WERI-Rb-1 (cell line): ENCODE measurements at regions not wholly inside any gene's neighbourhood (a gene's known extent, or its start where the extent isn't known, plus 50 kb on each side); places are given as distances from the start of the nearest gene placed in this dataset.
"Not testable (repeated sequence)": the region's sequence is repeated elsewhere in the genome, so short reads cannot be mapped to it uniquely, and the experiment has no call there.

Source experiments
- DNase-seq: peaks from one replicate; pipeline ENCODE4 v3.0.0-alpha.2; 2020
- H3K27ac ChIP-seq: fragments of 250-450 bp; sonication (Bioruptor Pico); 2 replicates; pipeline ENCODE4 v1.5.1; 2020; ENCODE audit warnings: mild to moderate bottlenecking, moderate library complexity
- H3K27me3 ChIP-seq: fragments of 250-450 bp; sonication (Bioruptor Pico); 2 replicates; pipeline ENCODE4 v1.5.1; 2021; ENCODE audit warnings: mild to moderate bottlenecking, low read depth, moderate library complexity; ENCODE audit not compliant: insufficient read depth, severe bottlenecking
- H3K36me3 ChIP-seq: fragments of 250-450 bp; sonication (Bioruptor Pico); 2 replicates; pipeline ENCODE4 v1.5.1; 2020; ENCODE audit warnings: mild to moderate bottlenecking, moderate library complexity
- H3K4me3 ChIP-seq: 2 replicates; pipeline ENCODE4 v1.5.1; 2011; ENCODE audit warnings: low read depth, mild to moderate bottlenecking, control low read depth, low read length
- H3K9me3 ChIP-seq: fragments of 250-450 bp; sonication (Bioruptor Pico); 2 replicates; pipeline ENCODE4 v1.5.1; 2021; ENCODE audit warnings: mild to moderate bottlenecking, moderate library complexity; ENCODE audit not compliant: severe bottlenecking
- CTCF ChIP-seq: IDR thresholded peaks from 2 replicates; pipeline ENCODE4 v1.5.1; 2011; ENCODE audit warnings: low read depth, mild to moderate bottlenecking, control low read depth, inconsistent platforms, low read length

- Histone ChIP-seq H3K9me3 (no peaks in the 10 kb centered on the region), H3K4me3 (no peak overlapping the region), H3K36me3 (no peaks in the 10 kb centered on the region), H3K27me3 (peaks cover 2% of the 10 kb centered on the region), H3K27ac (no peak overlapping the region)
- TF ChIP-seq CTCF: no peak
- DNase-seq: no peak
Observed at GRCh38 chr10:8663131-8663530, 608.6 kb downstream of the GATA3 start.

GRCh38 chr10:8665322-8665721 lies 610.8 kb downstream of the GATA3 start:
- H3K36me3 ChIP-seq: no peaks in the 10 kb centered on the region
- peaks cover 2% of the 10 kb centered on the region for H3K27me3 ChIP-seq
- H3K9me3 ChIP-seq: no peaks in the 10 kb centered on the region
- no peak overlapping the region for H3K27ac ChIP-seq
- TF ChIP-seq CTCF: no peak
- H3K4me3 ChIP-seq: no peak overlapping the region
- no peak for DNase-seq

- DNase-seq: no peak
- Histone ChIP-seq H3K27ac (no peak overlapping the region), H3K4me3 (no peak overlapping the region), H3K36me3 (no peaks in the 10 kb centered on the region), H3K9me3 (no peaks in the 10 kb centered on the region), H3K27me3 (no peaks in the 10 kb centered on the region)
- TF ChIP-seq CTCF: no peak
Observed at GRCh38 chr10:8670461-8670860, 616.0 kb downstream of the GATA3 start.

GRCh38 chr10:8674230-8674629 lies 619.7 kb downstream of the GATA3 start:
- Histone ChIP-seq H3K4me3 (no peak overlapping the region), H3K36me3 (no peaks in the 10 kb centered on the region), H3K27ac (no peak overlapping the region), H3K9me3 (no peaks in the 10 kb centered on the region), H3K27me3 (no peaks in the 10 kb centered on the region)
- no peak for DNase-seq
- no peak for TF ChIP-seq CTCF

GRCh38 chr10:8677642-8678041 lies 623.2 kb downstream of the GATA3 start:
- no peak for TF ChIP-seq CTCF
- Histone ChIP-seq H3K9me3 (no peaks in the 10 kb centered on the region), H3K27me3 (no peaks in the 10 kb centered on the region), H3K27ac (no peak overlapping the region), H3K4me3 (no peak overlapping the region), H3K36me3 (no peaks in the 10 kb centered on the region)
- DNase-seq: no peak

GRCh38 chr10:8684916-8685315 lies 630.4 kb downstream of the GATA3 start:
- not testable (repeated sequence) for DNase-seq, H3K27me3 ChIP-seq, H3K4me3 ChIP-seq, H3K27ac ChIP-seq, H3K9me3 ChIP-seq, H3K36me3 ChIP-seq
